ENCODE measurements at regions not wholly inside any gene's neighbourhood (a gene's known extent, or its start where the extent isn't known, plus 50 kb on each side); places are given as distances from the start of the nearest gene placed in this dataset.

GRCh38 chr5:99607124-99607523, 678.3 kb upstream of the CHD1 start:
- TF ChIP-seq POLR2A (IDR thresholded peaks at IDR 0.05) = no peak
- TF ChIP-seq CTCF (IDR thresholded peaks at IDR 0.05) = no peak
